GM18502 (cell line): ENCODE measurements at regions not wholly inside any gene's neighbourhood (a gene's known extent, or its start where the extent isn't known, plus 50 kb on each side); places are given as distances from the start of the nearest gene placed in this dataset.

Source experiments
- ATAC-seq: cut with Tn5 transposase; IDR thresholded peaks from one replicate; pipeline ENCODE4 v1.9.1; 2021; ENCODE audit warnings: mild to moderate bottlenecking; ENCODE audit not compliant: unreplicated experiment, poor library complexity

DNA sequence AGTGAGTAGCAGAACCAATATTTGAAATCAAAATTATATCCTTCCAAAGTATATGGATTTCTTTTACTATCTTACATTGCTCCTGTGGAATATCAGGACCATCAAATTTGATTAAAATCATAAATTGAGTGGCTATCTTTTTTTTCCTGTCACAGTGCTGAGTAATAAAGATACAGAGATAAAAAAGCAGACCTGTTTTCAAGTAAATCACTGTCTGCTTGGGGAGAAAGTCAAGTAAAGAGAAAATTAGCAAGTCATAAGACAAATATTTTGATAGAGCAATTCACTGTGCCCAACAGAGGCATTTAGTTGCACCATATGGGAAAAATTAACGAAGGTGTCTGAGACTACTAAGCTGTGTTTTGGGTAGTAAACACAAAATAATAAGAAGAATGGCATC, 933.7 kb downstream of the NTRK3 start:
- no peak for ATAC-seq

DNA sequence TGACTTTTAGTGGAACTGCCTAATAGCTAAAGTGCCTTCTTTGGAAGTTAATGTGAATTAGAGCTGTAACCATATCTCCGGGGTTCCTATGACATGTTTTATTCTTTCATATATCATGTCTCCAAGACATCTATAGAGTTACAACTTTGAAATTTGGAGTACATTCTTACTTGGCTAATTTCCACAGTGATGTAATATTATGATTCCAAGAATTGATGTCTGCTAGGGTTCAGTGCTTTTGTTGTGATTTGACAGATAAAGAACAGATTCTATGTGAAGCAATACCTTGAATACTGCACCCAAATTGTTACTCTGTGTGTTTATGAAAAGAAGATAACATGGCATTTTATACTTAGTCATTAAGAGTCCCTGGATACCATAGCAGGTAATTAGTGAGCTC, 934.3 kb downstream of the NTRK3 start:
- ATAC-seq = no peak

- no peak for ATAC-seq
Observed at GRCh38 chr15:87317900-87318299, 938.6 kb downstream of the NTRK3 start.

DNA sequence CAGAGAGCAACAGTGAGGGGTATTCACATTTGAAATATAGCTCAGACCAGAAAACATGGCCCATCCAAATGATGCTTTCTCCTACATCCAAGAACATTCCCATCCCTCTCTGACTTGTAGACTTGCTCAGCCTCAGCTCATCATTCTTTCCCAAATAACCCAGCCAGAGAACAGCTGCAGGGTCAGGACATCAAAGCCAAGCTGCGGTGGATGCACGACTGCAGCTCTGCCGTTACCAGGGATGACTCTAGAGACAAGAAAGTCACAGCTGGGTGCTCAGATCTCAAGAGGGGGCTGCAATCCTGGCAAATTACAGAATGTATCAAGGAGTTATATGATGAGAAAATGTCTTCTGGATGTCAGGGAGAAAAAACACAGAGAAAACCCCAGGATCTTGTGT, 944.3 kb downstream of the NTRK3 start:
- no peak for ATAC-seq

- no peak for ATAC-seq
Observed at GRCh38 chr15:87300146-87300545, 956.4 kb downstream of the NTRK3 start.

DNA sequence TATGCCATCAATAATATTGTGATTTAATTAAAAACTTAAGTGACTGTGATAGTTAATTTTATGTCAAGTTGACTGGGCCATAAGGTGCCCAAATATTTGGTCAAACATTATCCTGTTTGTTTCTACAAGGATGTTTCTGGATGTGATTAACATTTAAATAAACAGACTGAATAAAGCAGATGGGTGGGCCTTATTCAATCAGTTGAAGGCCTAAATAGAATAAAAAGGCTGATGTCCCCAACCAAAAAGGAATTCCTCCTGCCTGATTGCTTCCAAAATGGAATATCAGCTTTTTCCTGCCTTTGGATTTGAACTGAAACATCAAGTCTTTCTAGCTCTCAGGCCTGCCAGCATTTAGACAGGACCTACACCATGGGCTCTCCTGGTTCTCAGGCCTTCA, 961.7 kb downstream of the NTRK3 start:
- no peak for ATAC-seq

GRCh38 chr15:87293031-87293430, 963.5 kb downstream of the NTRK3 start:
- ATAC-seq = no peak

DNA sequence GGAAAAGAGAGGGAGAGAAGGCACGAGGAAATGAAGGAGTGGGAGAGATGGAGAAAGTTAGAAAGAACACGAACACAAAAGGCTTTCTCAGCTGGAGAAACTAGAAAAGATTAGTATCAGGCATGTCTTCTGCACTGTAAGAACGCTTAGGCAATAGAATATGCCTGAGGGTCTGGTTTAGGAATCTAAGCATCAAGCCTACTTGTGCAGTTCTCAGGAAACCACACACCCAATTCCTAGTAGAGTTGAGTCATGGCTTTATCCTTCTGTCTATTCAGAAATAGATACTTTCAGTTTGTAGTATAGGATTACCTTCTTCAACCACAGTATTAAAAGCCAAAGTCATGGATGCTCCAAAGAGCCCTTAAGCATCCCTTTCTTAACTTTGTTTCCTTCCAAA, 969.4 kb downstream of the NTRK3 start:
- no peak for ATAC-seq

GRCh38 chr15:87269566-87269965, 987.0 kb downstream of the NTRK3 start:
- ATAC-seq = no peak

- ATAC-seq = no peak
Observed at GRCh38 chr15:87268675-87269074, 987.9 kb downstream of the NTRK3 start.

- no peak for ATAC-seq
Observed at GRCh38 chr15:87267798-87268197, 988.7 kb downstream of the NTRK3 start.

DNA sequence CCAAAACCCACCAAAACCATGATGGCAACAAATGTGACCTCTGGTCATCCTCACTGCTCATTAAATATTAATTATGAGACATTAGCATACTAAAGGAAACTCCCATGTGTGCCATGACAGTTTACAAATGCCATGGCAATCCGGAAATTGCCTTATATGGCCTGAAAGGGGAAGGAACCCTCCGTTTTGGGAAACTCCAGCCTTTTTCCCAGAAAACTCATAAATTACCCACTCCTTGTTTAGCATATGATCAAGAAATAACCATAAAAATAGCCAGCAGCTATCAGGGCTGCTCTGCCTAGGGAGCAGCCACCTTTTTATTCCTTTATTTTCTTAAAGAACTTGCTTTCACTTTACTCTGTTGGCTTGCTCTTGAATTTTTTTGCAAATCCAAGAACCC, 992.7 kb downstream of the NTRK3 start:
- no peak for ATAC-seq

- no peak for ATAC-seq
Observed at GRCh38 chr15:87263296-87263695, 993.2 kb downstream of the NTRK3 start.

DNA sequence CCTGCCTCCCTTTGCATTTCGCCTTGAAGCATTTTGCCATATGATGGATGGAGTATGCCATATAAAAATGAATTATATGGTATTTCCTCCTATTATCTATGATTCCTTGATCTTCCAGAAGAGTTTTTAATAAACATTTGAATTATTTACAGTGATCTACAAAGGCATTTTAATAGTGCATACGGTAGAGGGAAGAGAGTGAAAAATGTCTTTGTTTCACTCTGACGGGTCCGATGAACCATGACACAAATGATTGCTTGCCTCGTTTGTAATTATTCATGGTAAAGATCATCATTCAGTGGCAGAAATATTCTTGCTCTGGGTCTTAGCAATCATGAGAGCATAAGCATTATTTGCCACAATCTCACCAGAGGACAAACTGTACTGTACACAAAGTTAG, 1010.9 kb downstream of the NTRK3 start:
- no peak for ATAC-seq

- no peak for ATAC-seq
Observed at GRCh38 chr15:87243474-87243873, 1013.1 kb downstream of the NTRK3 start.

DNA sequence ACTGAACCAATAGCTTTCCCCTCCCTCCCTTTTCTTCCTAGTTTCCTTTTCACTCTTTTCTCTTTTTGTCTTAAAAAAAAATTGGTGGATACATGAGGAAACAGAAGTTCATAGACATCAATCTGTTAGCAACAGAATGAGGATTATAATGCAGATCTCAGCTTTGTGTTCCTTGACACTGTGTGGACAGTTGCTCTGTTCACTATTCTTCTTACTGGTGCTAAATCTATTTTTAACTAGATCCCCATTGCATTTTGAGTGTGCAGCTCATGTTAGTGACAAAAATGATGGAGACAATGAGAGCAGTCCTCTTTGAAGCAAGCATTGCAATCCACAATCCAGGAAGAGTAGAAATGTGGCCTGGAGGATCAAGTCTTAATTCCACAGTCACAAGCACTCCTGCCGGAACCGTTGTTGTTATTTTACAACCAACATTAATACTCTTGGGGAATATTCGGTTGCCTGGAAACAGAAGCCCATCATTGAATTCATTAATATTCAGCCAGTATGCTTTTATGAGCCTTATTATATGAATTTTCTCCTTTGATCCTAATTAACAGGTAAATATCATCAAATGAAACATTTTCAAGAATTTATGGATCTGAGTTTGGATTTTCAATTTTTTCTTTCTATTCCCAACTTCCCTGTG, 1016.8 kb downstream of the NTRK3 start:
- no peak for ATAC-seq

- ATAC-seq = no peak
Observed at GRCh38 chr15:87238451-87239068, 1018.0 kb downstream of the NTRK3 start.

DNA sequence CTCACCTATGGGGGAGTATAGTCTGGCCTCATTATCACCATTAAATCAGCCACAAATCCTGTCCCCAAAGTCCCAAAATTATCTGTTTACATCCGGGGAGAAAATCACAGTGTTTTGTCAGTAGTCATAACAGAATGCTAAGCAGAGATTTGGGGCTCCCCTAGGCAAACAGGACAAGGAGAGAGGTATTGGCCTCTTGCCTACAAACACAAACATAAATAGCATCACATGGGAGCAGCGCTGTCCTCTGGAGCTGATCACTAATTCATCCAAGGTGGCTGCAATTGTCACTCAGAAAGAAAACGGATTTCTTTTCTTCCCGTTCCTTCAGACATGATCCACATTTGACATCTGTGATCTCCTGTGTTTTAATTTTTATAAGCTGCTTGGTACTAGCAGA, 1028.1 kb downstream of the NTRK3 start:
- no peak for ATAC-seq

DNA sequence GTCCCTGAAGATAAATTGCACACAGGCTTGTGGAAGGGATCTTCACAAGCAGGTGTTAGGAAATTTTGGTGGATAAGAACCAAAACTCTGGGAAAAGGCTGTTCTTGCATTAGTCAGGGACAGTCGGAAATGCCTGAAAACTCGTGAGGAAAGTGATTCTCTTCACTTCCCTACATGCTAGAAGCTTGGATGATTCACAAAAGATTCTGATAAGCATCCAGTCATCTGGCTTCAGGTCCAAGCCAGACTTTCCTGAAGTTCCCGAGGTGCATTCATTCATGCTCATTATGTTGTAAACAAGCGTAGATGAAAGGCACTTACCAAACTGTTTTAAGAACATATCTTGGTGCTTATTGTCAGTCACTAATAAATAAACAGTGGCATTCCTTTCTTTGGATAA, 1028.7 kb downstream of the NTRK3 start:
- ATAC-seq = no peak

GRCh38 chr15:87225436-87225835, 1031.1 kb downstream of the NTRK3 start:
- ATAC-seq = no peak

- ATAC-seq = no peak
Observed at GRCh38 chr15:87224404-87224803, 1032.1 kb downstream of the NTRK3 start.
